ENCODE measurements at regions not wholly inside any gene's neighbourhood (a gene's known extent, or its start where the extent isn't known, plus 50 kb on each side); places are given as distances from the start of the nearest gene placed in this dataset.
"Not testable (repeated sequence)": the region's sequence is repeated elsewhere in the genome, so short reads cannot be mapped to it uniquely, and the experiment has no call there.

GRCh38 chr17:68783861-68784260 lies 171.3 kb downstream of the ABCA8 start:
- in situ Hi-C loops (cut with MboI; ENCODE audit: low sequenced_read_pairs) = loop anchor here (25.0 kb wide), 1 partner anchor 453 kb away; the partner anchor contains the start of gene ABCA10

- in situ Hi-C loops (cut with MboI; ENCODE audit: low sequenced_read_pairs) = loop anchor here (25.0 kb wide), 1 partner anchor 455 kb away; the partner anchor contains the start of gene ABCA10
These were observed 172.4 kb downstream of the ABCA8 start for GRCh38 chr17:68782789-68783188.

DNA sequence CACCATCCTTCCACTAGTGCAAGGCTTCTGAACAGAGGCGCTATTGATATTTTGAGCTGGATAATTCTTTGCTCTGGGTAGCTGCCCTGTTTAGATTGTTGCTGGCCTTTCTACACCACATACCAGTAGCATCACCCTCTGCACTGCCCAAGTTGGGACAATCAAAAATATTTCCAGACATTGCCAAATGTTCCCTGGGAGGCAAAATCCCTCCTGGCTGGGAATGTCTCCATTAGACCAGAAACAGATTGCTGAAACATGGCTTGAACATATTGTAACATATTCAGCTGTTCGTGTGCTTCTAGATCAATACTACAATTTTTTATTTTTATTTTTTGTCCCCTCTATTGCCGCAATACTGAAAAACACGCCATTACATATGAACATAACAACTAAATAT lies 174.6 kb downstream of the ABCA8 start:
- in situ Hi-C loops (cut with MboI; ENCODE audit: low sequenced_read_pairs) = loop anchor here (25.0 kb wide), 1 partner anchor 457 kb away; the partner anchor contains the start of gene ABCA10

DNA sequence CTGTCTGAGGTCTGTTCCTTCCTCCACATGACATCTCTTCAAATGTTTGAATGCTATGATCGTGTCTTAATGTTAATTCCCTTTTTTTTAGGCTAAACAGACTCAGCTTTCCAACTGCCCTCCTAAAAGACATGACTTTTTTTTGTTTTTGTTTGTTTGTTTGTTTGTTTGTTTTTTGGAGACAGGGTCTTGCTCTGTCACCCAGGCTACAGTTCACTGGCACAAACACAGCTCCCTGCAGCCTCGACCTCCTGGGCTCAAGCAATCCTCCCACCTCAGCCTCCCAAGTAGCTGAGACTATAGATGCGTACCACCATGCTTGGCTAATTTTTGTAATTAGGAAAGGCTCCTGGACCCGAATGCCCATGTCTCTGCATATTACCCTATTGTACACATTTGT lies 176.5 kb downstream of the ABCA8 start:
- in situ Hi-C loops (cut with MboI; ENCODE audit: low sequenced_read_pairs) = loop anchor here (25.0 kb wide), 1 partner anchor 459 kb away; the partner anchor contains the start of gene ABCA10

- in situ Hi-C loops (cut with MboI; ENCODE audit: low sequenced_read_pairs) = loop anchor here (25.0 kb wide), 1 partner anchor 459 kb away; the partner anchor contains the start of gene ABCA10
These were observed 176.9 kb upstream of the FAM20A start for GRCh38 chr17:68777856-68778694.

GRCh38 chr17:68777243-68777855 lies 176.2 kb upstream of the FAM20A start:
- in situ Hi-C loops (cut with MboI; ENCODE audit: low sequenced_read_pairs) = loop anchor here (25.0 kb wide), 1 partner anchor 460 kb away; the partner anchor contains the start of gene ABCA10

- in situ Hi-C loops (cut with MboI; ENCODE audit: low sequenced_read_pairs) = loop anchor here (25.0 kb wide), 1 partner anchor 461 kb away; the partner anchor contains the start of gene ABCA10
These were observed 175.3 kb upstream of the FAM20A start for GRCh38 chr17:68776451-68776850.

GRCh38 chr17:68775969-68776368 lies 174.8 kb upstream of the FAM20A start:
- in situ Hi-C loops (cut with MboI; ENCODE audit: low sequenced_read_pairs) = loop anchor here (25.0 kb wide), 1 partner anchor 461 kb away; the partner anchor contains the start of gene ABCA10

DNA sequence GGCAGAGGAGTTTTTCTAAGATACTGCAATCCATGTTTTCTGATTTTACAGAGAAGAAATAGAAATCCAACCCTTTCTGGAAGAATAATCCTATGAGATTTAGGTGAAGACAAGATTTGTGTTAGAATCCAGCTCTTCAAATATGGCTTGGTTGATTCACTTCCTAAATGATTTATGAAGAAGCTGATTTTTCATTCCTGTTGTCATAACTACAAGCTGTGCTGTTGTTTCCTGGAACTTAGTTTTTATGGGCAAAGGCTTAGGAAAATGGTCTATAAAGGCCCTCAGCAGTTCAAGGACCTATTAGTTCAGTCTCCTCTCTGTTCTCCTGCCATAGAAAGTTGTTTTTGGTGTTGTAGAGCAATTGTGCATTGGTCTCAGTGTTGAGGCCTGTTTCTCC lies 174.2 kb upstream of the FAM20A start:
- in situ Hi-C loops (cut with MboI; ENCODE audit: low sequenced_read_pairs) = loop anchor here (25.0 kb wide), 1 partner anchor 462 kb away; the partner anchor contains the start of gene ABCA10

- in situ Hi-C loops (cut with MboI; ENCODE audit: low sequenced_read_pairs) = no loop called here
These were observed 170.8 kb upstream of the FAM20A start for GRCh38 chr17:68771867-68772515.

- in situ Hi-C loops (cut with MboI; ENCODE audit: low sequenced_read_pairs) = no loop called here
These were observed 167.6 kb upstream of the FAM20A start for GRCh38 chr17:68768804-68769203.

GRCh38 chr17:68766640-68767039 lies 165.5 kb upstream of the FAM20A start:
- in situ Hi-C loops (cut with MboI; ENCODE audit: low sequenced_read_pairs) = no loop called here

DNA sequence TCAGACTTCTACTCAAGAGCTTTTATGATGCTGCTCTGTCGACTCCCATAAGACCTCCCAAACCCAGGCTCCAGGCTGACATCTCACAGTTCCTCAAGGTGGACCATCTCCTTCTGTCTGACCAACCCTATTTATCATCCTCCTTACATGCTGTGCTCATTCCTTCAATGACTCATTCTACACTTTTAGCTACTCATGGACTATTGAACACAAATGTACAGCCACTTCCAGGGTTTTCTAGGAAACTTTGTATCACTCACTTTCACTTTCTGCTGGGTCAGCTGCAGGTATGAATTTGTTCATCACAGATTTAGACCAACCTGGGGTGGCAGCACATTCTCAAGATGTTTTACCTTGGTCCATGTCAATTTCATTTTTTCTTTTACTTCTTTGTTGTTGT lies 162.4 kb upstream of the FAM20A start:
- in situ Hi-C loops (cut with MboI; ENCODE audit: low sequenced_read_pairs) = no loop called here

- in situ Hi-C loops (cut with MboI; ENCODE audit: low sequenced_read_pairs) = no loop called here
These were observed 161.7 kb upstream of the FAM20A start for GRCh38 chr17:68762911-68763310.

DNA sequence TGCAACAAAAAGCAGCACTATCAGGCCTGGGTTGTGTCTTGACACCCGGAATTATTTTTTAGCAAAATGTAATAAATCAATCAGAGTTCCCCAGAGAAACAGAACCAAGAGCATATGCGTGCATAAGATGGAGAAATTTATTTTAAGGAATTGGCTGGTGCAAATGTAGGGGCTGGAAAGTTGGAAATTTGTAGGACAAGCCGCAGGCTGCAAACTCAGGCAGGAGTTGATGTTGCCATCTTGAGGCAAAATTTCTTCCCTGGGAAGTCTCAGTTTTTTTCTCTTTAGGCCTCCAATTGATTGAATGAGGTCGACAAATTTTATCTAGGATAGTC lies 158.9 kb upstream of the FAM20A start:
- in situ Hi-C loops (cut with MboI; ENCODE audit: low sequenced_read_pairs) = no loop called here

DNA sequence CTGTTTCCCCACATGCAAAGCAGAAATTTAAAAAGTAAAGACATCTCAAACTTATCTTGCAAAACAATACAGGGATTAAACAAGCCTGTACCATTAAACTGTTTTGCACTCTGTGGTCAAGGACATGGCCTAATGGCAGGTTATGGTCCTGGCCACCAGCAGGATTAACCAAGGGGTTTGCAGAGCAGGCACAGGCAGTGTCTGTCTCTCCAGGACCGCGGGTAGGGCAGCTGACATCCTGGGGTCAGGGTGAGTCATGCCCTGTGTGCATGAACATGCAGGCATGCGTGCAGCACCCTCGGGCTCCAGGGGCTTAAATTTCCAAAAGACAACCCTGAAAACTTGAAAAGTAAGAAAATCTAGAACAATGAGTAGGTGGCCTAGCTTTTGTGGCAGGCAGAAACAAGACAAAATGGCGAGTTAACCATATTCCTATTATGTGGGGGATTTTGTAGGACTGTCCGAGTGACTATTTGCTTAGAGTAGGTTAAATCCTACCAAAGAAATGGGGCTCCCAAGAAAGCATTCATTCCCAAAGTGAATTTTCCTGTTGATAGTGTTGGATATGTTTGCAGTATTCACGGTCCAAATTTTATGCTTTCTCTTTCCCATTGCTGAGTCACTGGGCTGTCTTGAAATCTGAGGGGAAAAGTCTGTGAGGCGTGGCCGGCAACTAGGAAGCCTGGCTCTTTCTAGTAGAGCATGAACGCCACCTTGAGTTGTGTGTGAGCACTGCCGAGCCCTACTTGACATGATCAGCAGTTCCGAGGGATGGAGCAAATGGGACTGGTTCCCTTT lies 158.4 kb upstream of the FAM20A start:
- in situ Hi-C loops (cut with MboI; ENCODE audit: low sequenced_read_pairs) = no loop called here

GRCh38 chr17:68759002-68759342 lies 157.8 kb upstream of the FAM20A start:
- in situ Hi-C loops (cut with MboI; ENCODE audit: low sequenced_read_pairs) = no loop called here

- in situ Hi-C loops (cut with MboI; ENCODE audit: low sequenced_read_pairs) = not testable (repeated sequence)
These were observed 156.9 kb upstream of the FAM20A start for GRCh38 chr17:68757866-68758757.

- in situ Hi-C loops (cut with MboI; ENCODE audit: low sequenced_read_pairs) = no loop called here
These were observed 153.0 kb upstream of the FAM20A start for GRCh38 chr17:68753985-68754769.
